ENCODE measurements at regions not wholly inside any gene's neighbourhood (a gene's known extent, or its start where the extent isn't known, plus 50 kb on each side); places are given as distances from the start of the nearest gene placed in this dataset.

DNA sequence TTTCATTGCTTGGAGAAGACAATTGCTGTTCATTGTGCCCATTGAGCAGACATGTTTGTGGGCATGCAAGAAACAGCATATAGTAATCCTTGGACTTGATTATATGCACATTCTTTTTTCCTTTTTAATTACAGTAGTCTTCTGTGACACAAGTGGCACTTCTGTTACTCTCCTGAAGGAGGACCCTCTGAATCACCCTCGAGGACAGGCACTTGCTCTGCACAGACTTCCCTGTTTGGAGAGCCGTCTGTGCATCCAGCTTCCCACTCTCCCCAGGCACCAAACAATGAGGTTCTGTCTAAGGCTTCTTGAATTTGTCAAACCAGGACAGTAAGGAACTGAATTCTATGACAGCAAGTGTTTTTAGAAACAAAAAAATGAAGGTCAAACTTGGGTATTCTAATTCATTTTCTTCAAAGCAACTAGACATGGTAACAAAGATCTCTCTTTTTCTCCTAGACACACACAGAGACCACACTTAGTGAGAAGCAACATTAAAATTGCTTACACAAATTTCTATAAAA is 844.6 kb upstream of the ID2 start:
- TF ChIP-seq, protein P1, sequence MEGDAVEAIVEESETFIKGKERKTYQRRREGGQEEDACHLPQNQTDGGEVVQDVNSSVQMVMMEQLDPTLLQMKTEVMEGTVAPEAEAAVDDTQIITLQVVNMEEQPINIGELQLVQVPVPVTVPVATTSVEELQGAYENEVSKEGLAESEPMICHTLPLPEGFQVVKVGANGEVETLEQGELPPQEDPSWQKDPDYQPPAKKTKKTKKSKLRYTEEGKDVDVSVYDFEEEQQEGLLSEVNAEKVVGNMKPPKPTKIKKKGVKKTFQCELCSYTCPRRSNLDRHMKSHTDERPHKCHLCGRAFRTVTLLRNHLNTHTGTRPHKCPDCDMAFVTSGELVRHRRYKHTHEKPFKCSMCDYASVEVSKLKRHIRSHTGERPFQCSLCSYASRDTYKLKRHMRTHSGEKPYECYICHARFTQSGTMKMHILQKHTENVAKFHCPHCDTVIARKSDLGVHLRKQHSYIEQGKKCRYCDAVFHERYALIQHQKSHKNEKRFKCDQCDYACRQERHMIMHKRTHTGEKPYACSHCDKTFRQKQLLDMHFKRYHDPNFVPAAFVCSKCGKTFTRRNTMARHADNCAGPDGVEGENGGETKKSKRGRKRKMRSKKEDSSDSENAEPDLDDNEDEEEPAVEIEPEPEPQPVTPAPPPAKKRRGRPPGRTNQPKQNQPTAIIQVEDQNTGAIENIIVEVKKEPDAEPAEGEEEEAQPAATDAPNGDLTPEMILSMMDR (IDR thresholded peaks at IDR 0.05; ENCODE audit: low read depth, low read length), result no peak

GRCh38 chr2:7838669-7839068 is 843.2 kb upstream of the ID2 start:
- TF ChIP-seq, protein P1 (IDR thresholded peaks at IDR 0.05; ENCODE audit: low read depth, low read length), result no peak
- no peak overlapping the region for H3K4me3 ChIP-seq (ENCODE audit: low read depth, low read length)

More for the DNA sequence above, 844.6 kb upstream of the ID2 start:
- H3K4me3 ChIP-seq (ENCODE audit: low read depth, low read length), result no peak overlapping the region

GRCh38 chr2:7840651-7841380 is 841.0 kb upstream of the ID2 start:
- H3K4me3 ChIP-seq (ENCODE audit: low read depth, low read length), result no peak overlapping the region
- TF ChIP-seq, protein P1 (IDR thresholded peaks at IDR 0.05; ENCODE audit: low read depth, low read length), result no peak

GRCh38 chr2:7841751-7842150 is 840.1 kb upstream of the ID2 start:
- H3K4me3 ChIP-seq (ENCODE audit: low read depth, low read length), result no peak overlapping the region
- TF ChIP-seq, protein P1 (IDR thresholded peaks at IDR 0.05; ENCODE audit: low read depth, low read length), result no peak

GRCh38 chr2:7844414-7844965 is 837.4 kb upstream of the ID2 start:
- H3K4me3 ChIP-seq (ENCODE audit: low read depth, low read length), result no peak overlapping the region
- TF ChIP-seq, protein P1 (IDR thresholded peaks at IDR 0.05; ENCODE audit: low read depth, low read length), result no peak

DNA sequence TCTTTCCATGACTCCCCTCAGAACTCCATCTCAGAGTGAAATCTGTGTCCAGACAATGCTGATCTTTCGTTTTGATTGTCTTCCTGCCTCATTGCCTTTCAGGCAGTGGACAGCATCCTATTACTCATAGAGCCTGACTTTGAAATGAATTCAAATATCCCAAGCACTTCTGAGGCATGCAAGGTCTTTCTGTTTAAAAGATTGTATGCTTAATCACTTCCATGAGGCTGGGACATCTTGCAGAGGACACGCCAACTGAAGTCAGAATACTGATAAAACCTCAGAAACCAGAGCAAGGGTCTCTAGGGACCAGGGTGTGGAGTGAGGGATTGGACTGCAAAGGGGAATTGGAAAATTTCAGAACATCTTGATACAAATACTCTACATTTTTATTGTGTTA is 836.5 kb upstream of the ID2 start:
- TF ChIP-seq, protein P1 (IDR thresholded peaks at IDR 0.05; ENCODE audit: low read depth, low read length), result no peak

DNA sequence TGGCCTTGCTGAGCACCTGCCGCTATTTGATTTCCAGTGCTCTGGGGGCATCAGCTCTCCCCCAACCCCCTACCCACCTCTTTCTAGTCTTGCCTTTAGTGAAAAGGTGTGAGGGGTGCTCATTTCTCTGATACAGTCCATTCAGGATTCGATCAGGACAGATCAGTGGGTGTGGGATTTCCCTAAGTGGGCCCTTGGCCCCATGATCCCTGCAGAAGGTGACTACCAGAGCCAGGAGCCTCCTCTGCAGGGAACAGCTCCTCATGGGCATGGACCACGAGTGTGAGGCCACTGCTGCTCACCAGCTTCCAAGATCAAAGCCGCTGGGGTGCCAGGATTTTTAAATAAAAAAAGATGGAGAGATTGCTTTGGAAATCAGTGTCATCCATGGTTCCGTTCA is 835.2 kb upstream of the ID2 start:
- TF ChIP-seq, protein P1 (IDR thresholded peaks at IDR 0.05; ENCODE audit: low read depth, low read length), result no peak
- no peak overlapping the region for H3K4me3 ChIP-seq (ENCODE audit: low read depth, low read length)

More for the DNA sequence above, 836.5 kb upstream of the ID2 start:
- no peak overlapping the region for H3K4me3 ChIP-seq (ENCODE audit: low read depth, low read length)
